Fibroblast of skin of left quadriceps (primary cell): ENCODE measurements at regions not wholly inside any gene's neighbourhood (a gene's known extent, or its start where the extent isn't known, plus 50 kb on each side); places are given as distances from the start of the nearest gene placed in this dataset.

Experiments
- DNase-seq, 2 experiments: peaks; one replicate each; pipeline ENCODE4 v3.0.0-alpha.2; 2013; ENCODE audit warnings: low read depth in 2 of 2

- no peak for DNase-seq
Observed at GRCh38 chr16:54628796-54629625, 301.7 kb upstream of the IRX5 start.

- DNase-seq: no peak
Observed at GRCh38 chr16:54627616-54628015, 303.0 kb upstream of the IRX5 start.

- DNase-seq: no peak
Observed at GRCh38 chr16:54623636-54624035, 307.0 kb upstream of the IRX5 start.

GRCh38 chr16:54620197-54620596 lies 310.5 kb upstream of the IRX5 start:
- no peak for DNase-seq

- DNase-seq: no peak
Observed at GRCh38 chr16:54616610-54617009, 314.1 kb upstream of the IRX5 start.

GRCh38 chr16:54605536-54606066 lies 319.0 kb upstream of the IRX3 start:
- DNase-seq: no peak

- DNase-seq: peak in 1 of 2 experiments; percentile 7
Observed at GRCh38 chr16:54602666-54603065, 316.1 kb upstream of the IRX3 start.

- DNase-seq: no peak
Observed at GRCh38 chr16:54597222-54597621, 310.6 kb upstream of the IRX3 start.

GRCh38 chr16:54595621-54596020 lies 309.0 kb upstream of the IRX3 start:
- no peak for DNase-seq

GRCh38 chr16:54594601-54595391 lies 308.2 kb upstream of the IRX3 start:
- DNase-seq: no peak

- no peak for DNase-seq
Observed at GRCh38 chr16:54591816-54592246, 305.2 kb upstream of the IRX3 start.

- DNase-seq: no peak
Observed at GRCh38 chr16:54590836-54591235, 304.2 kb upstream of the IRX3 start.

GRCh38 chr16:54589326-54589725 lies 302.7 kb upstream of the IRX3 start:
- no peak for DNase-seq

- no peak for DNase-seq
Observed at GRCh38 chr16:54588026-54588425, 301.4 kb upstream of the IRX3 start.

GRCh38 chr16:54587176-54587515 lies 300.6 kb upstream of the IRX3 start:
- no peak for DNase-seq

GRCh38 chr16:54586474-54587175 lies 300.0 kb upstream of the IRX3 start:
- no peak for DNase-seq

GRCh38 chr16:54585998-54586340 lies 299.4 kb upstream of the IRX3 start:
- no peak for DNase-seq

- no peak for DNase-seq
Observed at GRCh38 chr16:54585094-54585997, 298.8 kb upstream of the IRX3 start.

- no peak for DNase-seq
Observed at GRCh38 chr16:54584121-54584520, 297.5 kb upstream of the IRX3 start.

- DNase-seq: no peak
Observed at GRCh38 chr16:54582631-54583250, 296.2 kb upstream of the IRX3 start.
